Natural killer cell (primary cell): ENCODE measurements at regions not wholly inside any gene's neighbourhood (a gene's known extent, or its start where the extent isn't known, plus 50 kb on each side); places are given as distances from the start of the nearest gene placed in this dataset.

Experiments used
- ATAC-seq, 3 donors: fragments of 150-1000 bp in 2 of 3; fragments of 200-7000 bp in 1 of 3; cut with Tn5 transposase; 1 replicate in 1 of 3; 2 replicates in 2 of 3; pipeline ENCODE4 v1.10.0; 2021; ENCODE audit warnings: mild to moderate bottlenecking in 2 of 3, moderate library complexity in 2 of 3
- DNase-seq, 2 donors: peaks; one replicate each; pipeline versions ENCODE4 v3.0.0 to v3.0.0-alpha.2; 2013 to 2021; ENCODE audit warnings: mixed read lengths in 1 of 2
- H3K27ac ChIP-seq: one replicate; pipeline ENCODE4 v1.5.1; 2013; ENCODE audit warnings: mild to moderate bottlenecking, low read length
- H3K27me3 ChIP-seq: one replicate; pipeline ENCODE4 v1.6.1; 2013; ENCODE audit warnings: low read length; ENCODE audit not compliant: control insufficient read depth, insufficient read depth
- H3K36me3 ChIP-seq: one replicate; pipeline ENCODE4 v1.6.1; 2013; ENCODE audit warnings: low read length; ENCODE audit not compliant: control insufficient read depth, insufficient read depth
- H3K4me1 ChIP-seq: one replicate; pipeline ENCODE4 v1.6.1; 2013; ENCODE audit warnings: low read length; ENCODE audit not compliant: control insufficient read depth, insufficient read depth
- H3K4me3 ChIP-seq: one replicate; pipeline ENCODE4 v1.5.1; 2013; ENCODE audit warnings: low read length
- H3K9me3 ChIP-seq: one replicate; pipeline ENCODE4 v1.6.1; 2013; ENCODE audit warnings: low read length; ENCODE audit not compliant: control insufficient read depth, insufficient read depth
- H3K27ac Mint-ChIP-seq, 2 donors: one replicate each; pipeline ENCODE4 v1.8.0; 2022; ENCODE audit warnings: mild to moderate bottlenecking in 2 of 2, mixed read lengths in 2 of 2, moderate library complexity in 1 of 2
- H3K27me3 Mint-ChIP-seq, 2 donors: one replicate each; pipeline ENCODE4 v1.8.0; 2022; ENCODE audit warnings: low read depth in 2 of 2, mixed read lengths in 2 of 2
- H3K36me3 Mint-ChIP-seq: one replicate; pipeline ENCODE4 v1.8.0; 2022; ENCODE audit warnings: mixed read lengths
- H3K4me1 Mint-ChIP-seq, 2 donors: one replicate each; pipeline ENCODE4 v1.8.0; 2022; ENCODE audit warnings: mixed read lengths in 2 of 2
- H3K4me3 Mint-ChIP-seq: one replicate; pipeline ENCODE4 v1.8.0; 2022; ENCODE audit warnings: mild to moderate bottlenecking, moderate library complexity, mixed read lengths
- H3K9me3 Mint-ChIP-seq, 2 donors: one replicate each; pipeline ENCODE4 v1.8.0; 2022; ENCODE audit warnings: mixed read lengths in 2 of 2
- CTCF ChIP-seq: fragments of 200-600 bp; IDR thresholded peaks from one replicate; pipeline ENCODE4 v1.8.0; 2022; ENCODE audit warnings: antibody characterized with exemption
- WGBS: methylation state at CpG from one replicate; pipeline ENCODE4 v1.1.7; 2013; ENCODE audit warnings: missing lambda C conversion rate; ENCODE audit not compliant: insufficient coverage; 5-methylcytosine and 5-hydroxymethylcytosine counted together
- intact Hi-C: fragments of 100-400 bp; cut with micrococcal nuclease; formaldehyde crosslinking; loops from one replicate; pipeline ENCODE4 v1.14.2; 2022

- H3K27me3 ChIP-seq, result no peaks in the 10 kb centered on the region
- H3K4me1 ChIP-seq, result no peaks in the 10 kb centered on the region
- H3K27ac Mint-ChIP-seq, result no peak overlapping the region
- H3K9me3 ChIP-seq, result no peaks in the 10 kb centered on the region
- no peaks in the 10 kb centered on the region for H3K4me1 Mint-ChIP-seq
- H3K27ac ChIP-seq, result no peak overlapping the region
- H3K27me3 Mint-ChIP-seq, result peaks cover 7 to 9% of the 10 kb centered on the region in 2 donors
- no peaks in the 10 kb centered on the region for H3K36me3 Mint-ChIP-seq
- H3K9me3 Mint-ChIP-seq, result no peaks in the 10 kb centered on the region
- no peak for ATAC-seq
- no peak overlapping the region for H3K4me3 ChIP-seq
- intact Hi-C loops, result no loop called here
- no peak for TF ChIP-seq CTCF
- no peak overlapping the region for H3K4me3 Mint-ChIP-seq
- no peak for DNase-seq
- H3K36me3 ChIP-seq, result no peaks in the 10 kb centered on the region
Measured at GRCh38 chr7:42832667-42833066, 79.2 kb downstream of the C7orf25 start.

- H3K4me1 Mint-ChIP-seq, result no peaks in the 10 kb centered on the region
- TF ChIP-seq CTCF, result no peak
- ATAC-seq, result no peak
- H3K27ac Mint-ChIP-seq, result no peak overlapping the region
- H3K36me3 Mint-ChIP-seq, result no peaks in the 10 kb centered on the region
- Histone ChIP-seq H3K4me1 (no peaks in the 10 kb centered on the region), H3K27me3 (no peaks in the 10 kb centered on the region), H3K4me3 (no peak overlapping the region), H3K9me3 (no peaks in the 10 kb centered on the region), H3K36me3 (no peaks in the 10 kb centered on the region), H3K27ac (no peak overlapping the region)
- H3K9me3 Mint-ChIP-seq, result no peaks in the 10 kb centered on the region
- no peak overlapping the region for H3K4me3 Mint-ChIP-seq
- peaks cover 7 to 9% of the 10 kb centered on the region in 2 donors for H3K27me3 Mint-ChIP-seq
- no peak for DNase-seq
- WGBS, result 68% methylated on average over 9 of the region's 9 CpGs
- intact Hi-C loops, result no loop called here
Measured at GRCh38 chr7:42831718-42832522, 80.0 kb downstream of the C7orf25 start.

GRCh38 chr7:42831006-42831717 is 80.7 kb downstream of the C7orf25 start:
- Histone ChIP-seq H3K4me1 (no peaks in the 10 kb centered on the region), H3K27ac (no peak overlapping the region), H3K36me3 (no peaks in the 10 kb centered on the region), H3K27me3 (no peaks in the 10 kb centered on the region), H3K9me3 (no peaks in the 10 kb centered on the region), H3K4me3 (no peak overlapping the region)
- Mint-ChIP-seq H3K4me1 (no peaks in the 10 kb centered on the region), H3K4me3 (no peak overlapping the region), H3K27me3 (peaks cover 7 to 9% of the 10 kb centered on the region in 2 donors), H3K36me3 (no peaks in the 10 kb centered on the region), H3K27ac (no peak overlapping the region), H3K9me3 (no peaks in the 10 kb centered on the region)
- DNase-seq (no peak), ATAC-seq (no peak)
- WGBS, result 84% methylated on average over 6 of the region's 6 CpGs
- no peak for TF ChIP-seq CTCF
- intact Hi-C loops, result no loop called here
